GM23338 (cell line): ENCODE measurements at regions not wholly inside any gene's neighbourhood (a gene's known extent, or its start where the extent isn't known, plus 50 kb on each side); places are given as distances from the start of the nearest gene placed in this dataset.

ENCODE experiments used
- ATAC-seq: fragments of 200-7000 bp; cut with Tn5 transposase; 3 replicates; pipeline ENCODE4 v1.9.1; 2020
- DNase-seq: peaks from one replicate; pipeline ENCODE4 v3.0.0-alpha.2; 2015; ENCODE audit warnings: low spot score
- H2AFZ ChIP-seq: fragments of 200-600 bp; sonication (generic); 2 replicates; pipeline ENCODE4 v1.8.0; 2016; ENCODE audit warnings: antibody characterized with exemption, mild to moderate bottlenecking, moderate library complexity
- H3F3A ChIP-seq: fragments of 200-600 bp; sonication (generic); replicated peaks from 2 replicates; pipeline ENCODE4 v1.8.0; 2017; ENCODE audit warnings: antibody characterized with exemption, mixed run types, low read depth
- H3K27ac ChIP-seq: fragments of 200-600 bp; sonication (generic); 2 replicates; pipeline ENCODE4 v1.6.1; 2016; ENCODE audit warnings: low read depth
- H3K27me3 ChIP-seq: fragments of 200-600 bp; sonication (generic); 2 replicates; pipeline ENCODE4 v1.8.0; 2016; ENCODE audit warnings: mild to moderate bottlenecking, mixed run types, moderate library complexity; ENCODE audit not compliant: insufficient read depth
- H3K36me3 ChIP-seq: fragments of 200-600 bp; sonication (generic); 2 replicates; pipeline ENCODE4 v1.8.0; 2016; ENCODE audit warnings: mild to moderate bottlenecking; ENCODE audit not compliant: insufficient read depth
- H3K4me1 ChIP-seq: fragments of 200-600 bp; sonication (generic); 2 replicates; pipeline ENCODE4 v1.8.0; 2016; ENCODE audit warnings: mild to moderate bottlenecking, moderate library complexity; ENCODE audit not compliant: insufficient read depth
- H3K4me2 ChIP-seq: fragments of 200-600 bp; sonication (generic); 2 replicates; pipeline ENCODE4 v1.7.1; 2017; ENCODE audit warnings: mixed run types
- H3K4me3 ChIP-seq: fragments of 200-600 bp; sonication (generic); 2 replicates; pipeline ENCODE4 v1.6.1; 2016; ENCODE audit warnings: mixed run types
- H3K79me2 ChIP-seq: fragments of 200-600 bp; sonication (generic); replicated peaks from 2 replicates; pipeline ENCODE4 v1.8.0; 2017; ENCODE audit warnings: mild to moderate bottlenecking; ENCODE audit not compliant: insufficient read depth
- H3K9me2 ChIP-seq: fragments of 200-600 bp; sonication (generic); 2 replicates; pipeline ENCODE4 v1.8.0; 2017; ENCODE audit not compliant: insufficient read depth
- H4K20me1 ChIP-seq: fragments of 200-600 bp; sonication (generic); replicated peaks from 2 replicates; pipeline ENCODE4 v1.8.0; 2017; ENCODE audit warnings: mild to moderate bottlenecking; ENCODE audit not compliant: insufficient read depth
- H3K27ac Mint-ChIP-seq: 2 replicates; pipeline ENCODE4 v1.8.0; 2020; ENCODE audit warnings: inconsistent platforms, mild to moderate bottlenecking, moderate library complexity, mixed read lengths
- H3K27me3 Mint-ChIP-seq: 3 replicates; pipeline ENCODE4 v1.8.0; 2022; ENCODE audit warnings: low read depth, mild to moderate bottlenecking, moderate library complexity, mixed read lengths, inconsistent platforms; ENCODE audit not compliant: insufficient read depth, poor library complexity
- H3K36me3 Mint-ChIP-seq: 3 replicates; pipeline ENCODE4 v1.8.0; 2021; ENCODE audit warnings: low read depth, mild to moderate bottlenecking, inconsistent platforms, moderate library complexity, mixed read lengths
- H3K4me1 Mint-ChIP-seq: 3 replicates; pipeline ENCODE4 v1.8.0; 2020; ENCODE audit warnings: mild to moderate bottlenecking, inconsistent platforms, mixed read lengths
- H3K4me3 Mint-ChIP-seq: 3 replicates; pipeline ENCODE4 v1.8.0; 2021; ENCODE audit warnings: moderate library complexity, mild to moderate bottlenecking, inconsistent platforms, mixed read lengths
- H3K9me3 Mint-ChIP-seq: 3 replicates; pipeline ENCODE4 v1.8.0; 2020; ENCODE audit warnings: moderate library complexity, mild to moderate bottlenecking, inconsistent platforms, mixed read lengths
- CREB1 ChIP-seq: fragments of 250-450 bp; sonication (Bioruptor Pico); IDR thresholded peaks from 2 replicates; pipeline ENCODE4 v1.5.0; 2020; ENCODE audit warnings: low read depth, mild to moderate bottlenecking, moderate library complexity
- EZH2 ChIP-seq: fragments of 200-600 bp; sonication (generic); IDR thresholded peaks from one replicate; pipeline ENCODE4 v1.8.0; 2017; ENCODE audit warnings: antibody characterized with exemption, mild to moderate bottlenecking, low read depth; ENCODE audit not compliant: unreplicated experiment
- JUNB ChIP-seq: IDR thresholded peaks from one replicate; pipeline ENCODE4 v1.6.1; 2016; ENCODE audit warnings: antibody characterized with exemption; ENCODE audit not compliant: unreplicated experiment
- NANOG ChIP-seq: IDR thresholded peaks from 2 replicates; pipeline ENCODE4 v1.6.1; 2016; ENCODE audit warnings: antibody characterized with exemption, borderline replicate concordance
- STAT1 ChIP-seq: IDR thresholded peaks from one replicate; pipeline ENCODE4 v1.6.1; 2016; ENCODE audit warnings: antibody characterized with exemption; ENCODE audit not compliant: unreplicated experiment
- ZNF114 ChIP-seq: fragments of 250-450 bp; sonication (Bioruptor Pico); IDR thresholded peaks from 2 replicates; pipeline ENCODE4 v1.5.0; 2020; ENCODE audit warnings: mild to moderate bottlenecking, moderate library complexity
- ZNF331 ChIP-seq: fragments of 250-450 bp; sonication (Bioruptor Pico); IDR thresholded peaks from 2 replicates; pipeline ENCODE4 v1.5.0; 2020; ENCODE audit warnings: low read depth, mild to moderate bottlenecking, moderate library complexity
- TF ChIP-seq, protein P1 (sequence below), 2 experiments: fragments of 200-600 bp in 1 of 2; sonication (generic) in 1 of 2; conservative IDR thresholded peaks; 2 replicates each; pipeline versions ENCODE4 v1.5.1 to v1.6.1; 2016 to 2017; ENCODE audit warnings: antibody characterized with exemption in 2 of 2, low read depth in 2 of 2, mild to moderate bottlenecking in 2 of 2, moderate library complexity in 1 of 2
- TF ChIP-seq, protein P2 (sequence below): IDR thresholded peaks from one replicate; pipeline ENCODE4 v1.6.1; 2018; ENCODE audit warnings: antibody characterized with exemption; ENCODE audit not compliant: unreplicated experiment
- TF ChIP-seq, protein P3 (sequence below): IDR thresholded peaks from 2 replicates; pipeline ENCODE4 v1.6.1; 2016; ENCODE audit warnings: antibody characterized with exemption

DNA sequence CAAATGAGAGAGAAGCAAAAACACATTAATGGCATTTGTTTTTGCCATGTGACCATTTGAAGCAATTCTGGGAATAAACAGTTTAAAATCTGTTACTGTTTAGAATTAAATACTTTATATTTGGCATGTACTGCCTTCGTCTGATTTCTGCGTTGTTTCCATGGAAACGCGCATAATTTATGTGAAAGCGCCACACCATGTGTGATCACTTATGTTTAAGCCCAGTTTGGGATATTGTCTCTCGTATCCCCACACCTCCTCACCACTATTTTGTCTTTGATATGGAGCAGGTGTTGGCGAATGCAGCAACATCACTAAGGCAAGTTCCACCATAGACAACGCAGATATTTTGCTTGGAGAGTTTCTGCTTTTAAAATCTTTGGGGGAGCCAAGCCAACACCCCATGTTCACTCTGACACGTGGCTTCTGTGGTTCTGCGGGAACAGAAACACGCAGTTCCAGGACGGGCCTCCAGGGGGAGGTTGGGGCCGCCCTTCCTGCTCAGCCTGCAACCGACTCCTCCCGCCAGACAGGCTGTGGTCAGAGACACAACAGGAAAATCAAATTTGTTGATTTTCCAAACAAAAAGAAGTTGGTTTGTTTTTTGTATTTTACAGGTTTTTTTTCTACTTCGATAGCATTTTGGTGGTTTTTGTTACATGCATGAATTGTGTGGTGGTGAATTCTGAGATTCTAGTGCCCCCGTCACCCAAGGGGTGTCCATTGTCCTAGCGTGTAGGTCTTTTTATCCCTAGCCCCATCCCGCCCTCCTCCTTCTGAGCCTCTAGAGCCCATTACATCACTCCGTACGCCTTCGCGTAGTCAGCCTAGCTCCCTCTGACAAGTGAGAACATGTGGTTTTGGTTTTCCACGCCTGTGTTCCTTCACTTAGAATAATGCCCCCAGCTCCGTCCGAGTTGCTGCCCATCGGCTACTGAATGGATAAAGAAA lies 101.9 kb upstream of the SFSWAP start:
- Mint-ChIP-seq H3K4me3 (no peak overlapping the region), H3K9me3 (no peaks in the 10 kb centered on the region; the same call in 2 of the 3 replicates), H3K36me3 (no peaks in the 10 kb centered on the region), H3K27me3 (peaks cover 11% of the 10 kb centered on the region), H3K4me1 (peaks cover 10% of the 10 kb centered on the region), H3K27ac (no peak overlapping the region)
- ATAC-seq (peak; percentile 93), DNase-seq (peak; percentile 81)
- H3K36me3 ChIP-seq = no peaks in the 10 kb centered on the region
- H3F3A ChIP-seq = no peaks in the 10 kb centered on the region
- no peaks in the 10 kb centered on the region for H3K27me3 ChIP-seq
- H2AFZ ChIP-seq = peak overlapping the region; percentile 77
- no peaks in the 10 kb centered on the region for H4K20me1 ChIP-seq
- H3K4me1 ChIP-seq = no peaks in the 10 kb centered on the region
- no peak overlapping the region for H3K4me2 ChIP-seq
- TF ChIP-seq, protein P1, sequence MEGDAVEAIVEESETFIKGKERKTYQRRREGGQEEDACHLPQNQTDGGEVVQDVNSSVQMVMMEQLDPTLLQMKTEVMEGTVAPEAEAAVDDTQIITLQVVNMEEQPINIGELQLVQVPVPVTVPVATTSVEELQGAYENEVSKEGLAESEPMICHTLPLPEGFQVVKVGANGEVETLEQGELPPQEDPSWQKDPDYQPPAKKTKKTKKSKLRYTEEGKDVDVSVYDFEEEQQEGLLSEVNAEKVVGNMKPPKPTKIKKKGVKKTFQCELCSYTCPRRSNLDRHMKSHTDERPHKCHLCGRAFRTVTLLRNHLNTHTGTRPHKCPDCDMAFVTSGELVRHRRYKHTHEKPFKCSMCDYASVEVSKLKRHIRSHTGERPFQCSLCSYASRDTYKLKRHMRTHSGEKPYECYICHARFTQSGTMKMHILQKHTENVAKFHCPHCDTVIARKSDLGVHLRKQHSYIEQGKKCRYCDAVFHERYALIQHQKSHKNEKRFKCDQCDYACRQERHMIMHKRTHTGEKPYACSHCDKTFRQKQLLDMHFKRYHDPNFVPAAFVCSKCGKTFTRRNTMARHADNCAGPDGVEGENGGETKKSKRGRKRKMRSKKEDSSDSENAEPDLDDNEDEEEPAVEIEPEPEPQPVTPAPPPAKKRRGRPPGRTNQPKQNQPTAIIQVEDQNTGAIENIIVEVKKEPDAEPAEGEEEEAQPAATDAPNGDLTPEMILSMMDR (conservative IDR thresholded peaks at IDR 0.05; ENCODE audit: low read depth in 2 of 2) = peak; percentile 80 to 90
- TF ChIP-seq, protein P2, sequence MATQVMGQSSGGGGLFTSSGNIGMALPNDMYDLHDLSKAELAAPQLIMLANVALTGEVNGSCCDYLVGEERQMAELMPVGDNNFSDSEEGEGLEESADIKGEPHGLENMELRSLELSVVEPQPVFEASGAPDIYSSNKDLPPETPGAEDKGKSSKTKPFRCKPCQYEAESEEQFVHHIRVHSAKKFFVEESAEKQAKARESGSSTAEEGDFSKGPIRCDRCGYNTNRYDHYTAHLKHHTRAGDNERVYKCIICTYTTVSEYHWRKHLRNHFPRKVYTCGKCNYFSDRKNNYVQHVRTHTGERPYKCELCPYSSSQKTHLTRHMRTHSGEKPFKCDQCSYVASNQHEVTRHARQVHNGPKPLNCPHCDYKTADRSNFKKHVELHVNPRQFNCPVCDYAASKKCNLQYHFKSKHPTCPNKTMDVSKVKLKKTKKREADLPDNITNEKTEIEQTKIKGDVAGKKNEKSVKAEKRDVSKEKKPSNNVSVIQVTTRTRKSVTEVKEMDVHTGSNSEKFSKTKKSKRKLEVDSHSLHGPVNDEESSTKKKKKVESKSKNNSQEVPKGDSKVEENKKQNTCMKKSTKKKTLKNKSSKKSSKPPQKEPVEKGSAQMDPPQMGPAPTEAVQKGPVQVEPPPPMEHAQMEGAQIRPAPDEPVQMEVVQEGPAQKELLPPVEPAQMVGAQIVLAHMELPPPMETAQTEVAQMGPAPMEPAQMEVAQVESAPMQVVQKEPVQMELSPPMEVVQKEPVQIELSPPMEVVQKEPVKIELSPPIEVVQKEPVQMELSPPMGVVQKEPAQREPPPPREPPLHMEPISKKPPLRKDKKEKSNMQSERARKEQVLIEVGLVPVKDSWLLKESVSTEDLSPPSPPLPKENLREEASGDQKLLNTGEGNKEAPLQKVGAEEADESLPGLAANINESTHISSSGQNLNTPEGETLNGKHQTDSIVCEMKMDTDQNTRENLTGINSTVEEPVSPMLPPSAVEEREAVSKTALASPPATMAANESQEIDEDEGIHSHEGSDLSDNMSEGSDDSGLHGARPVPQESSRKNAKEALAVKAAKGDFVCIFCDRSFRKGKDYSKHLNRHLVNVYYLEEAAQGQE = no peak
- H3K27ac ChIP-seq = no peak overlapping the region
- no peaks in the 10 kb centered on the region for H3K9me2 ChIP-seq
- no peak overlapping the region for H3K4me3 ChIP-seq
- no peaks in the 10 kb centered on the region for H3K79me2 ChIP-seq

DNA sequence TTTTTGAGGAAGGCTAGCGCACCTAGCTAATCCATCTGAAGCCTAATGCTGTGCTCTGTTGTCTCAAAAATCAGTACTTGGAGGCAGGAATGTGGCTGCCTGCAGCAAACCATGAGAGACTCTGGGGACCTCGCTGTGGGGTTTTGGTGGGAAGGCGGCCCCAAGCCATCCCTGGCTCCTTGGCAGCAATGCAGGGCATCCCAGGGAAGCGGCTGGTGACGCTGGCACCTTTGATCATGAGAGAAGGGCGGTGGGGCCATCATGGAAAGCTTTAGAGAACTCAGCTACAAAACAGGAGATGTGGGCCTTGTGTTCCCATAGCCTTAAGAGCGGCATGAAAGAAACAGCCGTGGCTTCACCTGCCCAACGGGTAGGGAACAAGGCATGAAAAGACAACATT lies 101.1 kb upstream of the SFSWAP start:
- Mint-ChIP-seq H3K36me3 (no peaks in the 10 kb centered on the region), H3K27ac (no peak overlapping the region), H3K27me3 (peaks cover 11% of the 10 kb centered on the region), H3K4me1 (peaks cover 5% of the 10 kb centered on the region), H3K9me3 (no peaks in the 10 kb centered on the region; the same call in 2 of the 3 replicates), H3K4me3 (no peak overlapping the region)
- no peaks in the 10 kb centered on the region for H3K4me1 ChIP-seq
- H3K79me2 ChIP-seq = no peaks in the 10 kb centered on the region
- no peak overlapping the region for H3K4me3 ChIP-seq
- no peaks in the 10 kb centered on the region for H3K27me3 ChIP-seq
- no peak overlapping the region for H3K4me2 ChIP-seq
- no peaks in the 10 kb centered on the region for H3K36me3 ChIP-seq
- no peak overlapping the region for H3K27ac ChIP-seq
- no peaks in the 10 kb centered on the region for H3K9me2 ChIP-seq
- ATAC-seq (no peak), DNase-seq (no peak)
- H2AFZ ChIP-seq = peak overlapping the region; percentile 77
- no peaks in the 10 kb centered on the region for H4K20me1 ChIP-seq
- H3F3A ChIP-seq = no peaks in the 10 kb centered on the region
- no peak for TF ChIP-seq JUNB
- TF ChIP-seq ZNF114 (CRISPR knock-in tag) = no peak
- no peak for TF ChIP-seq EZH2
- TF ChIP-seq, protein P1 (conservative IDR thresholded peaks at IDR 0.05; ENCODE audit: low read depth in 2 of 2) = no peak
- TF ChIP-seq, protein P2 = no peak
- TF ChIP-seq, protein P3, sequence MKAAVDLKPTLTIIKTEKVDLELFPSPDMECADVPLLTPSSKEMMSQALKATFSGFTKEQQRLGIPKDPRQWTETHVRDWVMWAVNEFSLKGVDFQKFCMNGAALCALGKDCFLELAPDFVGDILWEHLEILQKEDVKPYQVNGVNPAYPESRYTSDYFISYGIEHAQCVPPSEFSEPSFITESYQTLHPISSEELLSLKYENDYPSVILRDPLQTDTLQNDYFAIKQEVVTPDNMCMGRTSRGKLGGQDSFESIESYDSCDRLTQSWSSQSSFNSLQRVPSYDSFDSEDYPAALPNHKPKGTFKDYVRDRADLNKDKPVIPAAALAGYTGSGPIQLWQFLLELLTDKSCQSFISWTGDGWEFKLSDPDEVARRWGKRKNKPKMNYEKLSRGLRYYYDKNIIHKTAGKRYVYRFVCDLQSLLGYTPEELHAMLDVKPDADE = no peak
- no peak for TF ChIP-seq CREB1 (CRISPR knock-in tag)
- no peak for TF ChIP-seq STAT1
- no peak for TF ChIP-seq NANOG
- TF ChIP-seq ZNF331 (CRISPR knock-in tag) = no peak
